IMR-90 (cell line): ENCODE measurements at regions not wholly inside any gene's neighbourhood (a gene's known extent, or its start where the extent isn't known, plus 50 kb on each side); places are given as distances from the start of the nearest gene placed in this dataset.

Source experiments
- BHLHE40 ChIP-seq: fragments of 150-350 bp; IDR thresholded peaks from 2 replicates; pipeline ENCODE4 v1.6.1; 2016; ENCODE audit warnings: mild to moderate bottlenecking, low read depth, low read length
- CEBPB ChIP-seq: IDR thresholded peaks from 2 replicates; pipeline ENCODE4 v1.6.1; 2012; ENCODE audit warnings: low read depth, low read length, improper control_type of control experiment
- CHD1 ChIP-seq: IDR thresholded peaks from 2 replicates; pipeline ENCODE4 v1.6.1; 2012; ENCODE audit warnings: low read depth, low read length, improper control_type of control experiment
- CTCF ChIP-seq: conservative IDR thresholded peaks from 2 replicates; pipeline ENCODE4 v1.5.1; 2012; ENCODE audit warnings: mild to moderate bottlenecking, low read depth, low read length, improper control_type of control experiment
- MAFK ChIP-seq: IDR thresholded peaks from 2 replicates; pipeline ENCODE4 v1.6.1; 2012; ENCODE audit warnings: low read depth, low read length, improper control_type of control experiment
- MAZ ChIP-seq: IDR thresholded peaks from 2 replicates; pipeline ENCODE4 v1.6.1; 2012; ENCODE audit warnings: low read depth, mild to moderate bottlenecking, low read length, improper control_type of control experiment, moderate library complexity, borderline replicate concordance
- MXI1 ChIP-seq: IDR thresholded peaks from 2 replicates; pipeline ENCODE4 v1.6.1; 2012; ENCODE audit warnings: low read depth, mild to moderate bottlenecking, low read length, moderate library complexity, borderline replicate concordance
- POLR2A ChIP-seq: IDR thresholded peaks from 2 replicates; pipeline ENCODE4 v1.6.1; 2012; ENCODE audit warnings: mild to moderate bottlenecking, low read depth, low read length
- RAD21 ChIP-seq: IDR thresholded peaks from 2 replicates; pipeline ENCODE4 v1.6.1; 2012; ENCODE audit warnings: low read length, improper control_type of control experiment
- RCOR1 ChIP-seq: IDR thresholded peaks from 2 replicates; pipeline ENCODE4 v1.6.1; 2012; ENCODE audit warnings: mild to moderate bottlenecking, low read length, improper control_type of control experiment; ENCODE audit not compliant: insufficient replicate concordance
- RFX5 ChIP-seq: IDR thresholded peaks from 2 replicates; pipeline ENCODE4 v1.8.0; 2012; ENCODE audit warnings: low read depth, mild to moderate bottlenecking, low read length, moderate library complexity
- SMC3 ChIP-seq: fragments of 150-350 bp; IDR thresholded peaks from 2 replicates; pipeline ENCODE4 v1.6.1; 2016; ENCODE audit warnings: low read depth, mild to moderate bottlenecking, antibody characterized with exemption, low read length, moderate library complexity
- TF ChIP-seq, protein P1 (sequence below): fragments of 150-350 bp; IDR thresholded peaks from 2 replicates; pipeline ENCODE4 v1.6.1; 2017; ENCODE audit warnings: mild to moderate bottlenecking, antibody characterized with exemption, low read length, low read depth
- TF ChIP-seq, protein P2 (sequence below): fragments of 150-350 bp; IDR thresholded peaks from 2 replicates; pipeline ENCODE4 v1.6.1; 2016; ENCODE audit warnings: low read depth, mild to moderate bottlenecking, low read length, moderate library complexity, borderline replicate concordance

- TF ChIP-seq CTCF = no peak
- TF ChIP-seq, protein P1, sequence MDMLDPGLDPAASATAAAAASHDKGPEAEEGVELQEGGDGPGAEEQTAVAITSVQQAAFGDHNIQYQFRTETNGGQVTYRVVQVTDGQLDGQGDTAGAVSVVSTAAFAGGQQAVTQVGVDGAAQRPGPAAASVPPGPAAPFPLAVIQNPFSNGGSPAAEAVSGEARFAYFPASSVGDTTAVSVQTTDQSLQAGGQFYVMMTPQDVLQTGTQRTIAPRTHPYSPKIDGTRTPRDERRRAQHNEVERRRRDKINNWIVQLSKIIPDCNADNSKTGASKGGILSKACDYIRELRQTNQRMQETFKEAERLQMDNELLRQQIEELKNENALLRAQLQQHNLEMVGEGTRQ = no peak
- no peak for TF ChIP-seq CEBPB
- TF ChIP-seq MXI1 = no peak
- no peak for TF ChIP-seq POLR2A
- TF ChIP-seq RAD21 = no peak
- TF ChIP-seq RFX5 = no peak
- TF ChIP-seq BHLHE40 = no peak
- no peak for TF ChIP-seq MAFK
- TF ChIP-seq RCOR1 = no peak
- no peak for TF ChIP-seq MAZ
- TF ChIP-seq CHD1 = no peak
- TF ChIP-seq SMC3 = no peak
- TF ChIP-seq, protein P2, sequence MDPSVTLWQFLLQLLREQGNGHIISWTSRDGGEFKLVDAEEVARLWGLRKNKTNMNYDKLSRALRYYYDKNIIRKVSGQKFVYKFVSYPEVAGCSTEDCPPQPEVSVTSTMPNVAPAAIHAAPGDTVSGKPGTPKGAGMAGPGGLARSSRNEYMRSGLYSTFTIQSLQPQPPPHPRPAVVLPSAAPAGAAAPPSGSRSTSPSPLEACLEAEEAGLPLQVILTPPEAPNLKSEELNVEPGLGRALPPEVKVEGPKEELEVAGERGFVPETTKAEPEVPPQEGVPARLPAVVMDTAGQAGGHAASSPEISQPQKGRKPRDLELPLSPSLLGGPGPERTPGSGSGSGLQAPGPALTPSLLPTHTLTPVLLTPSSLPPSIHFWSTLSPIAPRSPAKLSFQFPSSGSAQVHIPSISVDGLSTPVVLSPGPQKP = no peak
Observed at GRCh38 chr12:87883806-87884205, 145.4 kb downstream of the C12orf50 start.
